ENCODE measurements at regions not wholly inside any gene's neighbourhood (a gene's known extent, or its start where the extent isn't known, plus 50 kb on each side); places are given as distances from the start of the nearest gene placed in this dataset.

- DNase-seq (ENCODE audit: low read depth in 2 of 2): no peak
Measured at GRCh38 chr2:239780236-239780994, 244.7 kb downstream of the NDUFA10 start.

DNA sequence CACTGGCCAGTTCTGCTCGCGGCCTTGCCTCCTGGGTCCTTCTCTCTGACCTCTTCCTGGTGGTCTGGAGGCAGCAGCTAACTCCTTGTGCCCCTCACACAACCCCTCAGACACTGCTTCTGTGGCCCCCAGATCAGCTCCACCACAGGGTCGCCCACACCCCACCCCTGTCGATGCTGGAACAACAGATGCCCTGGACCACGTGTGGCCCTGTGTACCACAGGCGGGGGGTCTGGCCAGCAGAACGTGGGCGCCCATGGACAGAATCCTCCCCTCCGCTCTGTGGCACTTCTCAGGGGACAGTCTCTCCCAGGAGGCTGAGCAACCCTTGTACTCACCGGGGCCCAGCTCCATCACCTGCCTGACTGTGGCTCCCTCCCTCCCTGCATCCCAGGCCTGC is 245.6 kb downstream of the NDUFA10 start:
- DNase-seq (ENCODE audit: low read depth in 2 of 2): no peak

DNA sequence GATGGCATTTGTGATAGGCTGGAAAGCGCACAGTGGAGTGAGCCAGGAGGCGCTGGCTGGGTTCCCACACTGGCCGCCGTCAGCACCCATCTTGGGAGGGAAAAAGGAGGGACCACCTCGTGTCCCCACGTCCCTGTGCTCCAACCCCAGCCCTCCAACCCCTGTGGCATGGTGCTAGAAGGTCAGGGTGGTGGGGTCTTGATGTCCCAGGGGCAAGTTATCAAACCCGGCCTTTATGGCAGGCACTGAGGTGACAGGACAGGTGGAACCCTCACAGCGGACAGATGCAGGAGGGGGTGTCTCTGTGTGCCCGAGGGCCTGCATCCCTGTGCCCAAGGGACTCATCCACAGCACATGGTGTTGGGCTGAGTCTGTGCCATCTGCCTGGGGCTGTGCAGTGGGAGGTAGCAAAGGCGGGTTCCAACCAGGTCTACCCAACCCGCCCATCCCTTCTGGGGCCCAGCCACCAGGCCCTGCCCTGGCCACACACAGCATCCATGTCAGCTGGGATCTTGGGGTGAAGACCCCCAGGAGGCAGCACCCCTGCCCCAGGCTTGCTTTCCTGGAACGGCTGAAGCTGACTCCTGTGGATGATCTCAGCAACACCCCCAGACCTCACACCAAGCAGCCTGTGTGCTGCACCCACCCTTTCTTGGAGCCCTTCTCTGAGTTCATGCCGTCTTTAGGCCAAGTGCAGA is 246.1 kb downstream of the NDUFA10 start:
- DNase-seq (ENCODE audit: low read depth in 2 of 2): no peak

GRCh38 chr2:239778042-239778851 is 246.9 kb downstream of the NDUFA10 start:
- DNase-seq (ENCODE audit: low read depth in 2 of 2): no peak

DNA sequence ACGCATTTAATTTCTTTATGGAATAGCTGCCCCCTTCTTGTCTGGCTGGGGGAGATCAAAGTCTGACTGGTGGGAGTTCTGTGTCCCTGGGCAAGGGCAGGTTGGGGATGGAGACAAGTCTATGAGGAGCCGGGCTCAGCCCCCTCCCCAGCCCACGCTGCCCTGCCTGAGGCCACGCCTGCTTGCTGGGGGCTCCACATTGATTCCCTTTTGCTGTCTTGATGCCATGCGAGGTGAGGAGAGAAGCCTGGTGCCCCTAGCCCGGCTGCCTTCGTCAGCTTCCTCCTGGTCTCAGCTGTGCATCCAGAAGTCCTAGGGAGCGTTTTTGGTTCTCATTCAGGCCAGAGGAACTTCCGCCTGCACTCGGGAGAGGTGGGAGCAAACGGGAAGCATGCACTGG is 247.9 kb downstream of the NDUFA10 start:
- DNase-seq (ENCODE audit: low read depth in 2 of 2): no peak

DNA sequence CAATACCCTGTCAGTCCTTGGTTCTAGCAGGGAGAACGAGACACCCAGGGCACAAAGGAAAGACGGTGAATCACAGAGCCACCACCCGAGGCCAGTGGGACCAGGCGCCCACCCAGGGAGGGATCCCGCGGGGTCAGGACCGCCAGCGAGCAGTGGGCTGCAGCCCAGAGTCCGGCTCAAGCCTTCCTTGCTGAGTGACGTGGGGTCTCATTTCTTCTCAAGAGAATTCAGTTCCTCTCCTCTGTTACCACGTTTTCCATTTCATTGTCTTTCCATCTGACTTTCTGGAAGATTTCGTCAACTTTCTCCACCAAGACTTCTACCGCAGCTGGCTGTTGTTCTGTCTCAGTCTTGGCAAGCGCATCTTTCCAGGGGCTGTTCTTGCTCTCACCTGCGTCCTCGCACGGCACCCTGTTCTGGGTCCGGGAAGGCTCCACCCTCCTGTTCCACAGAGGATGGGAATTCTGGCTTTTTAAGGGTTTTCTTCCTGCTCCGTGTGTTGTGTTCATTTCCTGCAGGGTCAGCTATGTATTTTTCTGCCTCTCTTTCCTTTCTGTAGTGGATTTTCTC is 248.6 kb downstream of the NDUFA10 start:
- no peak for DNase-seq (ENCODE audit: low read depth in 2 of 2)

DNA sequence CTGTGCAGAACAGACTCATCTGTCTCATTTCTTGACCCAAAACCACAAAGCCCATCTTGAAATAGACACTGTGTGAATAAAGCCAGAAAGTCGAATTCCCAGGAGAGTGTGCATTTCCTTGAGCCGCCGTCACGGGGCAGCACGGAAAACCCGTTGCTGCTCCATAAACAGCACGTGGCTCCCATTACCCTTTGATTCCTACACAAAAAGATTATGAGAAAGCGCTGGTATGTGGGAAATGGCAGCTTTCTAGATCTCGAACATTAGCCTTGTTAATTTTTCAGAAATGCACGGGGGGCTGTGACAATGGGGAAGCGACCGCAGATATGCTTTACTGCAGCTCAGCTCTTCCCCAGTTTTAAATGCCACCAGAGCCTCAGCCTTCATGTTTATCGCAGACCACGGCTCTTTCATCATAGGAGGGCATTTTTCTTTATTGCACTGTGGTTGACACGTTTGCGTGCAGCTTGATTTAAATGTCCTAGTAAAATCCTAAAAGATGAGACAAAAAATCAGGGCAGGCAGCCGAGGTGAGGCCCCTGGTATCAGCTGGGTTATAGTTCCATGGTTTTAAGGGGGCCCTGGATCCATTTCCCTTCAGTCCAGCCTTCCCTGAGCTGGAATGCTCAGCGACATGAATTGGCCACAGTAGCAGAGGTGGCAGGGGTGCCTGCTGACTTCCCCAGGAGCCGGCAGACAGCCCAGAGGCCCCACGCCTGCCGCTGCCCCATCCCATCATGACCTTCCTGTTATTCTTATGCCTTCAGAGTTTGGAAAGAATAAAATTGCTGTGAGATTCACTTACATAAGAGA is 249.3 kb downstream of the NDUFA10 start:
- peak in 1 of 2 experiments; percentile 2 for DNase-seq (ENCODE audit: low read depth in 2 of 2)

DNA sequence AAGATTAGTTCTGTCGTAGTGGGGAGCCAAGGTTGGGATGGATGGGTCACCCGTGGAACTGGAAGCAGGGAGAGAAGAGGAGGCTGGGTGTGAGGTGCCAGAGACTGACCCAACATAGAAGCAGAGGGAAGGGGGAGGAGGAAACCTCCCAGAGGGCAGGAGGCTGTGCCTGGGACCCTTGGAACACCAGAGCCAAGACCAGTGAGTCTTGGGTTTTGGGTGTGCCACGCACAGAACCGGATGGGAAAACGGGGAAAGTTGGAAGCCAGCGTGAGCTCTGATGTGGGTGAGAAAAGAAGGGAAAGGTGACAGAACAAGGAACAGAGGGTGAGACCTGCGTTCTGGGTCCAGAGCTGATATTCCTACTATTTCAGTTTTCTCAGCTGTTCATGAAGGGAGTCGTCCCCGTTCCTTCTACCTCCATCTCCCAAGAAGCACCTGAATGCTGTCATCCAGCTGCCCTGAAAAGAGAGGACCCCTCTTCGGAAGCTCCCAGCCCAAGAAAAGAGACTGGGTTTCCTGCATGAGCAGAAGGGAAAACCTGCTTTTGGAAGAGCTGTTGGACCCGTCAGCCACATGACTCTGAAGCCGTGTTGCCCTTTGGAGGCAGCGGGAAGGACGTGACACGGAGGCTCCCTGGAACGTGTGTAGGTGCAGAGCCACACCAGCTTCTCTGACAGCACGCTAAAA is 250.1 kb downstream of the NDUFA10 start:
- DNase-seq (ENCODE audit: low read depth in 2 of 2): no peak

GRCh38 chr2:239774142-239774462 is 251.0 kb downstream of the NDUFA10 start:
- no peak for DNase-seq (ENCODE audit: low read depth in 2 of 2)

GRCh38 chr2:239773228-239774141 is 251.7 kb downstream of the NDUFA10 start:
- DNase-seq (ENCODE audit: low read depth in 2 of 2): no peak

- DNase-seq (ENCODE audit: low read depth in 2 of 2): no peak
Measured at GRCh38 chr2:239772721-239773120, 252.4 kb downstream of the NDUFA10 start.

GRCh38 chr2:239770246-239770639 is 254.9 kb downstream of the NDUFA10 start:
- no peak for DNase-seq (ENCODE audit: low read depth in 2 of 2)

DNA sequence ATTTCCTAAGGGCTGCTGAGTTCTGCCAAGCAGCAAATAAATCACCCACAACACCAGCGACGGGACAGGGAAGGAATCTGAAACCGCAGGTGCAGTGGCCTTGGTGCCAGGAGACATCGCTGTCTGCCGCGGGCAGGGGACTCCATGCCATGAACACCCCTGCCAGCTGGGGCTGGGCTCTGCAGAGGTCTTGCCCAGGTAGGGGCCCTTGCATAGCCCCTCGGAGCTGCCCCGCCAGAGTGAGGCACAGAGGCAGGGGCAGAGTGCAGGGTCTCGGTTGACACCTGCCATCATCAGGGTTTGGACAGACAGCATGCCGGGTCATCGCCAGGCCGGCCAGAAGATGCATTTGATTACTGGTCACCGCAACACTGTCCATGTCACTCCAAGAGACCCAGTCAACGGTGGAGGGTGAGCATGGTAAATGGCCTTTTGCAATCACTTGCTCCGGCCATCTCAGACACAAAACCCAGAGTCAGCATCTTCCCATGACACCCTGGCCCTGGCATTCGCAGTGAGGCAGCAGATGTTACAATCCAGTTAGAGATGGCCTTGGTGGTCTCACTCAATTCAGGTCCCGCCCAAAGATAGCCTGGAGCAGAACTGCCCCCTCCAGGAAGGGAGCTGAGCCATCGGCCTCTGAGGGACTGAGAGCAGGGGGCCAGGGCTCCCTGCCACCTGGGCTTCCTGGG is 255.4 kb downstream of the NDUFA10 start:
- DNase-seq (ENCODE audit: low read depth in 2 of 2): no peak

- no peak for DNase-seq (ENCODE audit: low read depth in 2 of 2)
Measured at GRCh38 chr2:239768907-239769553, 256.1 kb downstream of the NDUFA10 start.

DNA sequence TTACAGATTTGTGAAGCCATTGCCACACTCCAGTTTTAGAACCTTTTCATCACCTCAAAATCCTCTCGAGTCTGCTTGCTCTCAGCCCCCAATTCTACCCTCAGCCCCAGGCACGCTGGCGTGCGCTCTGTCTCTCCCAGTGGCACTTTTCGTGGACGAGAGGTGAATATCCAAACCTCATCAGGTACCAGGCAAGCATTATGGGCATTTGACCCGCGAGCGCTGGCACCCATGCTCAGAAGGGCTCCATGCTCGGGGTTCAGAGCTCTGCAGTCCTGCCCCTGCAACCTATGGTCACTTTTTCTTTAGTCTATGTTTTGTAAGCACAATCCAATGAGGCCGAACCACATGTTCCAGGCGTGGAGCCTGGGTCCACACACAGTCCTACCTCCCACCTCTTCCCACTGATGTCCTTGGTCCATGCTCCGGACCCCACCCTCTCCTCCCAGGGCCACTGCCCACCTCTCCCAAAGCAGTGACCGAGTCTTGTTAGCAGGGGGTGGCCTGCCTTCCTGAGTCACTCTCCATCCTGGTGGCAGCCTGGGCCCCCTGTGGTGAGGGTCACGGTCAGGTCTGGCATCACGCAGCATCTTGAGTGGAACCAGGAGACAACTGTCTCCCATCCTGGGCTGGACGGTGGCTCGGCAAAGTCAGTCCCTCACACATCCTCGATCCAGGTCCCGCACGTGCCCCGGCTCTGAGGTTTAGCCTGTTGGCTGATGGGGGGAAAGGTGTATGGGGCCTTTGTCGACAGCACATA is 256.9 kb downstream of the NDUFA10 start:
- no peak for DNase-seq (ENCODE audit: low read depth in 2 of 2)

GRCh38 chr2:239767021-239767905 is 257.9 kb downstream of the NDUFA10 start:
- no peak for DNase-seq (ENCODE audit: low read depth in 2 of 2)

DNA sequence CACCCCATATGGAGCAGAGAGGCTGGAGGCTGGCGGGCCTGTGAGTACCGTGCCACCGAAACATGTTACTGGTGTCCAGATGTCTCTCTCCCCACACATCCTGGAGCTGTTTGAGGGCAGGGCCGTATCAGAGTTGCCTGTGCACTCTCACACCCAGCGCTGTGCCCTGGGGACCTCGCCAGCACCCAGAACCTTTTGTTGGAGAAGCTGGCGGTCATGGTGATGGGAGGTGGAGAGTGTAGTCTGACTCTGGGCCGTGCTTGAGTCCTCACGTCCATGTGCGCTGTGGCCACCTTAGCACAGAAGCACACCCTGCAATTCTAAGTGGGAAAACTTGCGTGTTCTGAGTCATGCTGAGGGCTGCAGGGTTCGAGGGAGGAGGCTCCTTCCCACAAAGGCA is 259.2 kb downstream of the NDUFA10 start:
- DNase-seq (ENCODE audit: low read depth in 2 of 2): no peak

Measured in fibroblast of skin of left biceps (primary cell).